GM12878 (cell line): ENCODE measurements at regions not wholly inside any gene's neighbourhood (a gene's known extent, or its start where the extent isn't known, plus 50 kb on each side); places are given as distances from the start of the nearest gene placed in this dataset.

Experiments
- CBX5 ChIP-seq: sonication (generic); IDR thresholded peaks from 2 replicates; pipeline ENCODE4 v1.6.1; 2016; ENCODE audit warnings: low read depth, moderate library complexity, mild to moderate bottlenecking, inconsistent platforms
- EED ChIP-seq: sonication (generic); IDR thresholded peaks from 2 replicates; pipeline ENCODE4 v1.6.1; 2016; ENCODE audit warnings: antibody characterized with exemption, low read depth
- ETV6 ChIP-seq, 2 experiments: fragments of 450-650 bp in 1 of 2; IDR thresholded peaks in 1 of 2; conservative IDR thresholded peaks in 1 of 2; 2 replicates each; pipeline ENCODE4 v1.6.1; 2014; ENCODE audit warnings: antibody characterized with exemption in 1 of 2, borderline replicate concordance in 1 of 2, low read depth in 1 of 2, mild to moderate bottlenecking in 1 of 2, moderate library complexity in 1 of 2
- LARP7 ChIP-seq: fragments of 450-650 bp; IDR thresholded peaks from 2 replicates; pipeline ENCODE4 v1.6.1; 2017; ENCODE audit warnings: mild to moderate bottlenecking
- MYB ChIP-seq: fragments of 150-350 bp; IDR thresholded peaks from 2 replicates; pipeline ENCODE4 v1.6.1; 2014; ENCODE audit warnings: mild to moderate bottlenecking, low read depth, low read length, borderline replicate concordance
- PRDM15 ChIP-seq: fragments of 450-650 bp; formaldehyde crosslinking; IDR thresholded peaks from 2 replicates; pipeline ENCODE4 v1.4.0; 2020; ENCODE audit warnings: mild to moderate bottlenecking, moderate library complexity
- RB1 ChIP-seq: fragments of 450-650 bp; formaldehyde crosslinking; IDR thresholded peaks from 2 replicates; pipeline ENCODE4 v1.6.1; 2017; ENCODE audit warnings: mild to moderate bottlenecking, borderline replicate concordance
- RELB ChIP-seq: fragments of 450-650 bp; IDR thresholded peaks from 2 replicates; pipeline ENCODE4 v1.6.1; 2017; ENCODE audit warnings: low read depth, mild to moderate bottlenecking, moderate library complexity
- SMAD1 ChIP-seq: fragments of 450-650 bp; IDR thresholded peaks from 2 replicates; pipeline ENCODE4 v1.6.1; 2018; ENCODE audit warnings: mild to moderate bottlenecking, low read depth; ENCODE audit not compliant: partially characterized antibody

GRCh38 chr5:27784317-27784716, 745.9 kb upstream of the CDH9 start (continued):
- TF ChIP-seq MYB, result no peak
- no peak for TF ChIP-seq RELB
- TF ChIP-seq CBX5, result no peak
- no peak for TF ChIP-seq EED
- no peak for TF ChIP-seq PRDM15 (CRISPR knock-in tag)
- TF ChIP-seq ETV6 (conservative IDR thresholded peaks at IDR 0.05 in 1 of 2, IDR thresholded peaks at IDR 0.05 in 1 of 2; ENCODE audit: borderline replicate concordance in 1 of 2, low read depth in 1 of 2), result no peak
- no peak for TF ChIP-seq SMAD1
- TF ChIP-seq LARP7, result no peak
- no peak for TF ChIP-seq RB1
